Erythroblast (primary cell): ENCODE measurements at regions not wholly inside any gene's neighbourhood (a gene's known extent, or its start where the extent isn't known, plus 50 kb on each side); places are given as distances from the start of the nearest gene placed in this dataset.

Experiments
- GATA1 ChIP-seq: IDR thresholded peaks from 2 replicates; pipeline ENCODE4 v1.6.1; 2011; ENCODE audit warnings: low read depth, mild to moderate bottlenecking, control low read depth, low read length, moderate library complexity
- POLR2A ChIP-seq: IDR thresholded peaks from 2 replicates; pipeline ENCODE4 v1.6.1; 2011; ENCODE audit warnings: mild to moderate bottlenecking, low read length

GRCh38 chr5:103990064-103990463 is 427.5 kb upstream of the NUDT12 start:
- TF ChIP-seq POLR2A (no peak), GATA1 (no peak)
